HCT116 (cell line): ENCODE measurements at regions not wholly inside any gene's neighbourhood (a gene's known extent, or its start where the extent isn't known, plus 50 kb on each side); places are given as distances from the start of the nearest gene placed in this dataset.

ENCODE experiments used
- ATAC-seq: fragments of 200-7000 bp; cut with Tn5 transposase; 2 replicates; pipeline ENCODE4 v1.9.1; 2020; ENCODE audit warnings: mild to moderate bottlenecking, moderate library complexity
- BruUV-seq: library from RNA; stranded (reverse); fragments of 400-500 nt; replicated peaks from 2 replicates; lab custom pipeline; 2021; lab: Mats Ljungman, UMichigan
- CTCF ChIA-PET: fragments of 300-600 bp; sonication (Branson Sonifier 250); formaldehyde crosslinking; loops from one replicate; lab custom pipeline; 2021; ENCODE audit warnings: antibody characterized with exemption; lab: Charles Lee
- POLR2A ChIA-PET: fragments of 300-600, 350-600 bp; sonication (Branson Sonifier 250); formaldehyde crosslinking; loops from one replicate; lab custom pipeline; 2021; ENCODE audit warnings: antibody characterized with exemption; lab: Charles Lee
- RAD21 ChIA-PET, 2 experiments: fragments of 300-600 bp; sonication (Branson Sonifier 250); formaldehyde crosslinking; loops; one replicate each; lab custom pipeline; 2023; ENCODE audit warnings: low total read pairs in 2 of 2; ENCODE audit not compliant: uncharacterized antibody in 2 of 2, unreplicated experiment in 2 of 2, low non-redundant PET in 1 of 2; lab: Charles Lee
- DNase-seq: peaks from one replicate; pipeline ENCODE4 v3.0.0-alpha.2; 2010; ENCODE audit warnings: low read depth, low spot score
- H2AFZ ChIP-seq: fragments of 200-600 bp; shearing (Covaris generic), sonication (generic); 2 replicates; pipeline ENCODE4 v1.6.1; 2017; ENCODE audit warnings: low read depth, mixed run types, mixed read lengths, antibody characterized with exemption, low read length; ENCODE audit not compliant: poor library complexity, severe bottlenecking
- H3K27ac ChIP-seq: 2 replicates; pipeline ENCODE4 v1.5.1; 2012; ENCODE audit warnings: low read depth, low read length
- H3K27me3 ChIP-seq: fragments of 200-600 bp; sonication (generic); 2 replicates; pipeline ENCODE4 v1.6.1; 2016; ENCODE audit warnings: mixed run types, low read length, mixed read lengths; ENCODE audit not compliant: insufficient read depth
- H3K36me3 ChIP-seq, 2 experiments: fragments of 200-500 bp in 1 of 2; fragments of 200-600 bp in 1 of 2; sonication (Bioruptor generic) in 1 of 2; sonication (generic) in 1 of 2; 2 replicates each; pipeline versions ENCODE4 v1.5.1 to v1.6.1; 2014 to 2016; ENCODE audit warnings: low read length in 2 of 2, inconsistent platforms in 1 of 2, mixed read lengths in 1 of 2, mixed run types in 1 of 2; ENCODE audit not compliant: insufficient read depth in 2 of 2, control insufficient read depth in 1 of 2
- H3K4me1 ChIP-seq, 2 experiments: fragments of 200-600 bp in 1 of 2; sonication (generic) in 1 of 2; 2 replicates each; pipeline versions ENCODE4 v1.5.1 to v1.6.1; 2012 to 2017; ENCODE audit warnings: low read length in 2 of 2, inconsistent platforms in 1 of 2, mild to moderate bottlenecking in 1 of 2, mixed read lengths in 1 of 2, mixed run types in 1 of 2, moderate library complexity in 1 of 2; ENCODE audit not compliant: insufficient read depth in 2 of 2, control insufficient read depth in 1 of 2
- H3K4me2 ChIP-seq: fragments of 200-600 bp; sonication (generic); 2 replicates; pipeline ENCODE4 v1.6.1; 2017; ENCODE audit warnings: mixed run types, low read length, mixed read lengths
- H3K4me3 ChIP-seq, 2 experiments: fragments of 200-600 bp in 1 of 2; sonication (generic) in 1 of 2; replicated peaks in 1 of 2; 2 replicates each; pipeline ENCODE4 v1.5.1; 2011 to 2016; ENCODE audit warnings: low read length in 2 of 2, control low read depth in 1 of 2, low read depth in 1 of 2, mild to moderate bottlenecking in 1 of 2, mixed read lengths in 1 of 2, mixed run types in 1 of 2
- H3K79me2 ChIP-seq: fragments of 200-600 bp; sonication (generic); 2 replicates; pipeline ENCODE4 v1.6.1; 2017; ENCODE audit warnings: mild to moderate bottlenecking, mixed run types, low read length, moderate library complexity, mixed read lengths; ENCODE audit not compliant: insufficient read depth
- H3K9ac ChIP-seq: fragments of 200-600 bp; sonication (generic); 2 replicates; pipeline ENCODE4 v1.6.1; 2016; ENCODE audit warnings: low read length, mixed read lengths
- H3K9me2 ChIP-seq: fragments of 200-600 bp; sonication (generic), shearing (Covaris generic); 2 replicates; pipeline ENCODE4 v1.6.1; 2017; ENCODE audit warnings: mixed run types, mild to moderate bottlenecking, moderate library complexity; ENCODE audit not compliant: insufficient read depth
- H3K9me3 ChIP-seq, 2 experiments: fragments of 200-500 bp in 1 of 2; fragments of 200-600 bp in 1 of 2; sonication (Bioruptor generic) in 1 of 2; sonication (generic) in 1 of 2; 2 replicates each; pipeline ENCODE4 v1.6.1; 2014 to 2017; ENCODE audit warnings: low read length in 2 of 2, mixed read lengths in 2 of 2, inconsistent platforms in 1 of 2, low read depth in 1 of 2, mild to moderate bottlenecking in 1 of 2, mixed run types in 1 of 2, moderate library complexity in 1 of 2; ENCODE audit not compliant: control insufficient read depth in 1 of 2, insufficient read depth in 1 of 2
- H4K20me1 ChIP-seq: fragments of 200-600 bp; sonication (generic), shearing (Covaris generic); 2 replicates; pipeline ENCODE4 v1.6.1; 2017; ENCODE audit warnings: mixed run types, mild to moderate bottlenecking, moderate library complexity; ENCODE audit not compliant: insufficient read depth
- CBX3 ChIP-seq: IDR thresholded peaks from 2 replicates; pipeline ENCODE4 v1.6.1; 2012; ENCODE audit warnings: low read depth
- CEBPB ChIP-seq: IDR thresholded peaks from 2 replicates; pipeline ENCODE4 v1.6.1; 2012; ENCODE audit warnings: low read depth
- ELF1 ChIP-seq: IDR thresholded peaks from 2 replicates; pipeline ENCODE4 v1.6.1; 2012; ENCODE audit warnings: low read depth, borderline replicate concordance
- EZH2 ChIP-seq: fragments of 200-600 bp; sonication (generic); IDR thresholded peaks from 2 replicates; pipeline ENCODE4 v1.6.1; 2017; ENCODE audit warnings: antibody characterized with exemption, mixed run types
- JUND ChIP-seq: IDR thresholded peaks from 2 replicates; pipeline ENCODE4 v1.6.1; 2012
- POLR2AphosphoS5 ChIP-seq: IDR thresholded peaks from 2 replicates; pipeline ENCODE4 v1.6.1; 2011; ENCODE audit warnings: mild to moderate bottlenecking, low read depth, low read length, moderate library complexity
- SIN3A ChIP-seq: IDR thresholded peaks from 2 replicates; pipeline ENCODE4 v1.6.1; 2012; ENCODE audit warnings: low read depth
- SRF ChIP-seq: IDR thresholded peaks from 2 replicates; pipeline ENCODE4 v1.6.1; 2012; ENCODE audit warnings: low read depth
- YY1 ChIP-seq: IDR thresholded peaks from 2 replicates; pipeline ENCODE4 v1.6.1; 2011; ENCODE audit warnings: low read length, low read depth, moderate library complexity, mild to moderate bottlenecking; ENCODE audit not compliant: insufficient replicate concordance; ENCODE audit errors: extremely low read depth
- ZBTB33 ChIP-seq: IDR thresholded peaks from 2 replicates; pipeline ENCODE4 v1.6.1; 2011; ENCODE audit warnings: mild to moderate bottlenecking, low read length, moderate library complexity; ENCODE audit not compliant: insufficient replicate concordance; ENCODE audit errors: extremely low read depth
- ZNF274 ChIP-seq: fragments of 200-500 bp; sonication (Bioruptor generic); IDR thresholded peaks from 2 replicates; pipeline ENCODE4 v1.6.1; 2014; ENCODE audit warnings: mild to moderate bottlenecking, low read depth, low read length, inconsistent platforms
- intact Hi-C: fragments of 100-400 bp; cut with micrococcal nuclease; formaldehyde crosslinking; loops from 2 replicates; pipeline ENCODE4 v1.10.0; 2022
- TF ChIP-seq, protein P1 (sequence below), 3 experiments: fragments of 200-600 bp in 1 of 3; sonication (generic) in 1 of 3; IDR thresholded peaks in 2 of 3; conservative IDR thresholded peaks in 1 of 3; 2 replicates each; pipeline ENCODE4 v1.5.1; 2012 to 2017; ENCODE audit warnings: low read depth in 2 of 3, low read length in 2 of 3, antibody characterized with exemption in 1 of 3, borderline replicate concordance in 1 of 3, control low read depth in 1 of 3, mild to moderate bottlenecking in 1 of 3, mixed read lengths in 1 of 3, mixed run types in 1 of 3, moderate library complexity in 1 of 3; ENCODE audit not compliant: insufficient read depth in 1 of 3
- TF ChIP-seq, protein P2 (sequence below): IDR thresholded peaks from 2 replicates; pipeline ENCODE4 v1.6.1; 2012; ENCODE audit warnings: low read depth
- TF ChIP-seq, protein P3 (sequence below): IDR thresholded peaks from 2 replicates; pipeline ENCODE4 v1.6.1; 2012

DNA sequence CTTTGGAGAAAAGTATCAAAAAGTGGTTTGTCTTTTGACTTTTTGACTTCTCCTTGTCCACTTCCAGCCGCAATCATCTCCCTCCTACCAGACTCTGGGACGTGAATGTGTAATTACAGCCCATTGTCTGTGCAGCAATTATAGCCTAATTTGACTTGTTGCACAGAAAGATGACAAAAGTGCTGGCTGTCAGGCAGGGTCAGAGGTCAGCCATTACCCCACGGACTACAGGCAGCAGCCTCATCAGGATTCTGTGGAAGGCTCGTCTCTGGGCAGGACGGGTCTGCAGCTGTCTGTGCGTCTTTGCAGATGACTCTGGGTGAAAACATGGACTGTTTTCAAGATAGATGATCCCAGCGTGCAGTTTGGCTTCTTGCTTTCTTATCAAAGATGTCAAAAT, 102.2 kb upstream of the EDNRB start:
- Histone ChIP-seq H3K9me3 (peaks cover 0 to 6% of the 10 kb centered on the region in 2 experiments; a peak in 1 of 4 replicates), H3K27ac (no peak overlapping the region), H3K9ac (no peak overlapping the region), H3K9me2 (no peaks in the 10 kb centered on the region), H3K36me3 (no peaks in the 10 kb centered on the region), H3K79me2 (no peaks in the 10 kb centered on the region), H4K20me1 (no peaks in the 10 kb centered on the region), H3K27me3 (no peaks in the 10 kb centered on the region), H3K4me1 (no peaks in the 10 kb centered on the region), H2AFZ (no peak overlapping the region), H3K4me2 (no peak overlapping the region), H3K4me3 (no peak overlapping the region)
- BruUV-seq, result no TSS peak
- DNase-seq, result no peak
- TF ChIP-seq POLR2AphosphoS5 (no peak), ELF1 (no peak), SRF (no peak), JUND (no peak), CBX3 (no peak), YY1 (no peak), SIN3A (no peak), CEBPB (no peak), EZH2 (no peak), ZNF274 (no peak), ZBTB33 (no peak)
- TF ChIP-seq, protein P1, sequence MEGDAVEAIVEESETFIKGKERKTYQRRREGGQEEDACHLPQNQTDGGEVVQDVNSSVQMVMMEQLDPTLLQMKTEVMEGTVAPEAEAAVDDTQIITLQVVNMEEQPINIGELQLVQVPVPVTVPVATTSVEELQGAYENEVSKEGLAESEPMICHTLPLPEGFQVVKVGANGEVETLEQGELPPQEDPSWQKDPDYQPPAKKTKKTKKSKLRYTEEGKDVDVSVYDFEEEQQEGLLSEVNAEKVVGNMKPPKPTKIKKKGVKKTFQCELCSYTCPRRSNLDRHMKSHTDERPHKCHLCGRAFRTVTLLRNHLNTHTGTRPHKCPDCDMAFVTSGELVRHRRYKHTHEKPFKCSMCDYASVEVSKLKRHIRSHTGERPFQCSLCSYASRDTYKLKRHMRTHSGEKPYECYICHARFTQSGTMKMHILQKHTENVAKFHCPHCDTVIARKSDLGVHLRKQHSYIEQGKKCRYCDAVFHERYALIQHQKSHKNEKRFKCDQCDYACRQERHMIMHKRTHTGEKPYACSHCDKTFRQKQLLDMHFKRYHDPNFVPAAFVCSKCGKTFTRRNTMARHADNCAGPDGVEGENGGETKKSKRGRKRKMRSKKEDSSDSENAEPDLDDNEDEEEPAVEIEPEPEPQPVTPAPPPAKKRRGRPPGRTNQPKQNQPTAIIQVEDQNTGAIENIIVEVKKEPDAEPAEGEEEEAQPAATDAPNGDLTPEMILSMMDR (IDR thresholded peaks at IDR 0.05 in 2 of 3, conservative IDR thresholded peaks at IDR 0.05 in 1 of 3; ENCODE audit: borderline replicate concordance in 1 of 3, insufficient read depth in 1 of 3, low read depth in 2 of 3, low read length in 2 of 3), result no peak
- TF ChIP-seq, protein P2, sequence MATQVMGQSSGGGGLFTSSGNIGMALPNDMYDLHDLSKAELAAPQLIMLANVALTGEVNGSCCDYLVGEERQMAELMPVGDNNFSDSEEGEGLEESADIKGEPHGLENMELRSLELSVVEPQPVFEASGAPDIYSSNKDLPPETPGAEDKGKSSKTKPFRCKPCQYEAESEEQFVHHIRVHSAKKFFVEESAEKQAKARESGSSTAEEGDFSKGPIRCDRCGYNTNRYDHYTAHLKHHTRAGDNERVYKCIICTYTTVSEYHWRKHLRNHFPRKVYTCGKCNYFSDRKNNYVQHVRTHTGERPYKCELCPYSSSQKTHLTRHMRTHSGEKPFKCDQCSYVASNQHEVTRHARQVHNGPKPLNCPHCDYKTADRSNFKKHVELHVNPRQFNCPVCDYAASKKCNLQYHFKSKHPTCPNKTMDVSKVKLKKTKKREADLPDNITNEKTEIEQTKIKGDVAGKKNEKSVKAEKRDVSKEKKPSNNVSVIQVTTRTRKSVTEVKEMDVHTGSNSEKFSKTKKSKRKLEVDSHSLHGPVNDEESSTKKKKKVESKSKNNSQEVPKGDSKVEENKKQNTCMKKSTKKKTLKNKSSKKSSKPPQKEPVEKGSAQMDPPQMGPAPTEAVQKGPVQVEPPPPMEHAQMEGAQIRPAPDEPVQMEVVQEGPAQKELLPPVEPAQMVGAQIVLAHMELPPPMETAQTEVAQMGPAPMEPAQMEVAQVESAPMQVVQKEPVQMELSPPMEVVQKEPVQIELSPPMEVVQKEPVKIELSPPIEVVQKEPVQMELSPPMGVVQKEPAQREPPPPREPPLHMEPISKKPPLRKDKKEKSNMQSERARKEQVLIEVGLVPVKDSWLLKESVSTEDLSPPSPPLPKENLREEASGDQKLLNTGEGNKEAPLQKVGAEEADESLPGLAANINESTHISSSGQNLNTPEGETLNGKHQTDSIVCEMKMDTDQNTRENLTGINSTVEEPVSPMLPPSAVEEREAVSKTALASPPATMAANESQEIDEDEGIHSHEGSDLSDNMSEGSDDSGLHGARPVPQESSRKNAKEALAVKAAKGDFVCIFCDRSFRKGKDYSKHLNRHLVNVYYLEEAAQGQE, result no peak
- TF ChIP-seq, protein P3, sequence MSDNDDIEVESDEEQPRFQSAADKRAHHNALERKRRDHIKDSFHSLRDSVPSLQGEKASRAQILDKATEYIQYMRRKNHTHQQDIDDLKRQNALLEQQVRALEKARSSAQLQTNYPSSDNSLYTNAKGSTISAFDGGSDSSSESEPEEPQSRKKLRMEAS, result no peak
- RAD21 ChIA-PET, result no interaction called here
- ATAC-seq, result no peak
- POLR2A ChIA-PET, result no interaction called here
- CTCF ChIA-PET, result no interaction called here
- intact Hi-C loops, result no loop called here
